ENCODE measurements at regions not wholly inside any gene's neighbourhood (a gene's known extent, or its start where the extent isn't known, plus 50 kb on each side); places are given as distances from the start of the nearest gene placed in this dataset.

GRCh38 chr4:43816116-43816515, 632.5 kb downstream of the KCTD8 start:
- TF ChIP-seq CTCF (IDR thresholded peaks at IDR 0.05) = no peak
- TF ChIP-seq POLR2A (IDR thresholded peaks at IDR 0.05) = no peak
- no peak for TF ChIP-seq EP300 (IDR thresholded peaks at IDR 0.05)
